MG63 (cell line): ENCODE measurements at regions not wholly inside any gene's neighbourhood (a gene's known extent, or its start where the extent isn't known, plus 50 kb on each side); places are given as distances from the start of the nearest gene placed in this dataset.
A peak's percentile ranks its signal among the peaks of the same experiment; 100 is the strongest.

Source experiments
- DNase-seq: peaks from one replicate; pipeline ENCODE4 v3.0.0-alpha.2; 2020
- H3K27me3 ChIP-seq: fragments of 250-450 bp; sonication (Bioruptor Pico); 2 replicates; pipeline ENCODE4 v1.5.1; 2020; ENCODE audit warnings: mild to moderate bottlenecking, moderate library complexity
- H3K36me3 ChIP-seq: fragments of 250-450 bp; sonication (Bioruptor Pico); 2 replicates; pipeline ENCODE4 v1.5.1; 2020; ENCODE audit warnings: mild to moderate bottlenecking, moderate library complexity
- H3K4me3 ChIP-seq: fragments of 250-450 bp; sonication (Bioruptor Pico); 2 replicates; pipeline ENCODE4 v1.5.1; 2020; ENCODE audit warnings: mild to moderate bottlenecking, moderate library complexity
- H3K9me3 ChIP-seq: fragments of 250-450 bp; sonication (Bioruptor Pico); 2 replicates; pipeline ENCODE4 v1.5.1; 2020; ENCODE audit warnings: mild to moderate bottlenecking, moderate library complexity

- Histone ChIP-seq H3K4me3 (no peak overlapping the region), H3K27me3 (no peaks in the 10 kb centered on the region), H3K9me3 (peaks cover 1% of the 10 kb centered on the region; the same call in 1 of the 2 replicates), H3K36me3 (no peaks in the 10 kb centered on the region)
- DNase-seq, result no peak
Measured at GRCh38 chr13:33739254-33739653, 78.7 kb upstream of the RFC3 start.

GRCh38 chr13:33740134-33740538 lies 77.8 kb upstream of the RFC3 start:
- no peaks in the 10 kb centered on the region for H3K27me3 ChIP-seq
- H3K36me3 ChIP-seq, result no peaks in the 10 kb centered on the region
- peaks cover 1% of the 10 kb centered on the region; the same call in 1 of the 2 replicates for H3K9me3 ChIP-seq
- peak; percentile 17 for DNase-seq
- no peak overlapping the region for H3K4me3 ChIP-seq

- Histone ChIP-seq H3K4me3 (no peak overlapping the region), H3K9me3 (peaks cover 1% of the 10 kb centered on the region; the same call in 1 of the 2 replicates), H3K27me3 (no peaks in the 10 kb centered on the region), H3K36me3 (no peaks in the 10 kb centered on the region)
- no peak for DNase-seq
Measured at GRCh38 chr13:33742321-33742720, 75.6 kb upstream of the RFC3 start.

- DNase-seq, result no peak
- H3K9me3 ChIP-seq, result peaks cover 1% of the 10 kb centered on the region; the same call in 1 of the 2 replicates
- no peaks in the 10 kb centered on the region for H3K27me3 ChIP-seq
- H3K36me3 ChIP-seq, result no peaks in the 10 kb centered on the region
- no peak overlapping the region for H3K4me3 ChIP-seq
Measured at GRCh38 chr13:33743438-33744368, 74.2 kb upstream of the RFC3 start.

- peaks cover 1% of the 10 kb centered on the region; the same call in 1 of the 2 replicates for H3K9me3 ChIP-seq
- DNase-seq, result peak; percentile 44
- no peaks in the 10 kb centered on the region for H3K27me3 ChIP-seq
- no peak overlapping the region for H3K4me3 ChIP-seq
- no peaks in the 10 kb centered on the region for H3K36me3 ChIP-seq
Measured at GRCh38 chr13:33744589-33745369, 73.2 kb upstream of the RFC3 start.

GRCh38 chr13:33745370-33746324 lies 72.3 kb upstream of the RFC3 start:
- Histone ChIP-seq H3K27me3 (no peaks in the 10 kb centered on the region), H3K9me3 (peaks cover under 1% of the 10 kb centered on the region; the same call in 1 of the 2 replicates), H3K36me3 (no peaks in the 10 kb centered on the region), H3K4me3 (no peak overlapping the region)
- no peak for DNase-seq

GRCh38 chr13:33746867-33747266 lies 71.1 kb upstream of the RFC3 start:
- Histone ChIP-seq H3K9me3 (no peaks in the 10 kb centered on the region), H3K36me3 (no peaks in the 10 kb centered on the region), H3K27me3 (no peaks in the 10 kb centered on the region), H3K4me3 (no peak overlapping the region)
- DNase-seq, result no peak

- Histone ChIP-seq H3K36me3 (no peaks in the 10 kb centered on the region), H3K9me3 (no peaks in the 10 kb centered on the region), H3K4me3 (no peak overlapping the region), H3K27me3 (no peaks in the 10 kb centered on the region)
- DNase-seq, result no peak
Measured at GRCh38 chr13:33751151-33751550, 66.8 kb upstream of the RFC3 start.

- no peaks in the 10 kb centered on the region for H3K9me3 ChIP-seq
- H3K27me3 ChIP-seq, result no peaks in the 10 kb centered on the region
- H3K4me3 ChIP-seq, result no peak overlapping the region
- H3K36me3 ChIP-seq, result no peaks in the 10 kb centered on the region
- DNase-seq, result no peak
Measured at GRCh38 chr13:33752094-33752493, 65.9 kb upstream of the RFC3 start.

- H3K36me3 ChIP-seq, result no peaks in the 10 kb centered on the region
- H3K27me3 ChIP-seq, result no peaks in the 10 kb centered on the region
- H3K4me3 ChIP-seq, result no peak overlapping the region
- no peak for DNase-seq
- H3K9me3 ChIP-seq, result no peaks in the 10 kb centered on the region
Measured at GRCh38 chr13:33752597-33752996, 65.4 kb upstream of the RFC3 start.

GRCh38 chr13:33756929-33757328 lies 61.0 kb upstream of the RFC3 start:
- DNase-seq, result no peak
- no peaks in the 10 kb centered on the region for H3K27me3 ChIP-seq
- no peaks in the 10 kb centered on the region for H3K36me3 ChIP-seq
- no peaks in the 10 kb centered on the region for H3K9me3 ChIP-seq
- no peak overlapping the region for H3K4me3 ChIP-seq

GRCh38 chr13:33757713-33758112 lies 60.2 kb upstream of the RFC3 start:
- Histone ChIP-seq H3K27me3 (no peaks in the 10 kb centered on the region), H3K4me3 (no peak overlapping the region), H3K9me3 (no peaks in the 10 kb centered on the region), H3K36me3 (no peaks in the 10 kb centered on the region)
- DNase-seq, result no peak

- no peaks in the 10 kb centered on the region for H3K27me3 ChIP-seq
- no peak overlapping the region for H3K4me3 ChIP-seq
- no peaks in the 10 kb centered on the region for H3K9me3 ChIP-seq
- DNase-seq, result no peak
- no peaks in the 10 kb centered on the region for H3K36me3 ChIP-seq
Measured at GRCh38 chr13:33758113-33758512, 59.8 kb upstream of the RFC3 start.

GRCh38 chr13:33761740-33762139 lies 56.2 kb upstream of the RFC3 start:
- H3K27me3 ChIP-seq, result no peaks in the 10 kb centered on the region
- H3K36me3 ChIP-seq, result no peaks in the 10 kb centered on the region
- no peaks in the 10 kb centered on the region for H3K9me3 ChIP-seq
- no peak for DNase-seq
- no peak overlapping the region for H3K4me3 ChIP-seq

- Histone ChIP-seq H3K9me3 (no peaks in the 10 kb centered on the region), H3K4me3 (no peak overlapping the region), H3K36me3 (no peaks in the 10 kb centered on the region), H3K27me3 (no peaks in the 10 kb centered on the region)
- no peak for DNase-seq
Measured at GRCh38 chr13:33763021-33763420, 54.9 kb upstream of the RFC3 start.

- H3K4me3 ChIP-seq, result no peak overlapping the region
- H3K9me3 ChIP-seq, result no peaks in the 10 kb centered on the region
- no peaks in the 10 kb centered on the region for H3K36me3 ChIP-seq
- H3K27me3 ChIP-seq, result no peaks in the 10 kb centered on the region
- DNase-seq, result no peak
Measured at GRCh38 chr13:33764716-33765115, 53.2 kb upstream of the RFC3 start.
